ENCODE measurements at regions not wholly inside any gene's neighbourhood (a gene's known extent, or its start where the extent isn't known, plus 50 kb on each side); places are given as distances from the start of the nearest gene placed in this dataset.

DNA sequence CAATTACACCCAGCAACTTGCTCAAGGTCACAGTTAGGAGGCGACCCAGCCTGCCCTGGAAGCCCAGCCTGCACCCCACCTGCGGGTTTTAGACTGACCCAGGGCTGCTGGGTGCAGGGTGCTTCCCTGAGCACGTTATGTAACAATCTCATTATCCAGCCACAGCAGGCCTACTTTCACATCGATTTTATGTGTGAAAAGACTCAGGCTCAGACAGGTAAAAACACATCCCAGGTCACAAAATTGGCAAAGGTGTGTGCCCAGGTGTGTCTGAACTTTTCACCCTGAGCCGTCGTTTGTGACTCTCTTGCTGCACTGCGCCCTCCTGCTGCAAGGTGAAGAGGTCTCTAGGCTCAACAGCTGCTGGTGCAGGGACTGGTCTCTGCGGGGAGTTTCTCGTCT lies 668.2 kb upstream of the HS6ST1 start:
- TF ChIP-seq POLR2A (IDR thresholded peaks at IDR 0.05) = no peak
- TF ChIP-seq, protein P1, sequence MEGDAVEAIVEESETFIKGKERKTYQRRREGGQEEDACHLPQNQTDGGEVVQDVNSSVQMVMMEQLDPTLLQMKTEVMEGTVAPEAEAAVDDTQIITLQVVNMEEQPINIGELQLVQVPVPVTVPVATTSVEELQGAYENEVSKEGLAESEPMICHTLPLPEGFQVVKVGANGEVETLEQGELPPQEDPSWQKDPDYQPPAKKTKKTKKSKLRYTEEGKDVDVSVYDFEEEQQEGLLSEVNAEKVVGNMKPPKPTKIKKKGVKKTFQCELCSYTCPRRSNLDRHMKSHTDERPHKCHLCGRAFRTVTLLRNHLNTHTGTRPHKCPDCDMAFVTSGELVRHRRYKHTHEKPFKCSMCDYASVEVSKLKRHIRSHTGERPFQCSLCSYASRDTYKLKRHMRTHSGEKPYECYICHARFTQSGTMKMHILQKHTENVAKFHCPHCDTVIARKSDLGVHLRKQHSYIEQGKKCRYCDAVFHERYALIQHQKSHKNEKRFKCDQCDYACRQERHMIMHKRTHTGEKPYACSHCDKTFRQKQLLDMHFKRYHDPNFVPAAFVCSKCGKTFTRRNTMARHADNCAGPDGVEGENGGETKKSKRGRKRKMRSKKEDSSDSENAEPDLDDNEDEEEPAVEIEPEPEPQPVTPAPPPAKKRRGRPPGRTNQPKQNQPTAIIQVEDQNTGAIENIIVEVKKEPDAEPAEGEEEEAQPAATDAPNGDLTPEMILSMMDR (IDR thresholded peaks at IDR 0.05) = no peak
- TF ChIP-seq EP300 (IDR thresholded peaks at IDR 0.05) = no peak
